Right lung (tissue), 2 donors: ENCODE measurements at regions not wholly inside any gene's neighbourhood (a gene's known extent, or its start where the extent isn't known, plus 50 kb on each side); places are given as distances from the start of the nearest gene placed in this dataset.
"Not testable (repeated sequence)": the region's sequence is repeated elsewhere in the genome, so short reads cannot be mapped to it uniquely, and the experiment has no call there.

ENCODE experiments used
- DNase-seq, 2 donors: peaks; one replicate each; pipeline ENCODE4 v3.0.0-alpha.2; 2013

DNA sequence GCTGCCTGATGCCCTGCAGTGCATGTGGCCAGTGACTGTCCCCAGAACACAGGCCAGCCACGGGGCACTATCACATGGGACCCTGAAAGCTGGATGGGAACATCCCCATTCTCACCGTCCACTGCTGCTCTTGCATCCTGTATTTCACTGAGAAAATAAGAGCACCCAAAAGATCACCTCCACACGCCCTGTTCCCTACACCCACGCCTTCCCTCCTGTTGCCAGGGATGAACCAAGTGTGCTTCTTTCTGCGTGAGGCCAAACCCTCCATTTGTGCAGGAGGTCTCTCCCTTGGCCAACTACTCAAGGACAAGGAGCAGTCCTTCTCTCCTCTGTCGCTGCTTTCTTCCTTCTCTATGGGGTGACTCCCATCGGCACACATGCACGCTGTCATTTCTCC lies 118.3 kb downstream of the LRRC37A3 start:
- not testable (repeated sequence) for DNase-seq

- not testable (repeated sequence) for DNase-seq
These were observed 118.8 kb downstream of the LRRC37A3 start for GRCh38 chr17:64800361-64800895.

GRCh38 chr17:64799543-64800188 lies 119.6 kb downstream of the LRRC37A3 start:
- DNase-seq = not testable (repeated sequence)

GRCh38 chr17:64798961-64799360 lies 120.3 kb downstream of the LRRC37A3 start:
- DNase-seq = not testable (repeated sequence)

DNA sequence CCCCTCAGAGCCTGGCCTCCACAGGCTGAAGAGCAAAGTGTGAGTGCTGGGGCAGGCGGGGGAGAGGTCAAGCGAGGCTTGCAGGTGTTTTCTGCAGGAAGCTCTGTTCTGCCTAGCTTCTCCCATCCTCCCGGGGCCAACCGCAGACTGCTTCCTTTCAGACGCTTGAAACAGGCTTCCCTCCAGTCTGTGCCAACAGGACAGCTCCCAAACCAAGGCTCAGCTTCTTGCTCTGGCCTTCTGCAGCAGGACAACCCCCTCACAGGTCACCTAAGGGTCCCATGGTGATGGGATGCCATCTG lies 120.8 kb downstream of the LRRC37A3 start:
- DNase-seq = not testable (repeated sequence)

- DNase-seq = not testable (repeated sequence)
These were observed 121.4 kb downstream of the LRRC37A3 start for GRCh38 chr17:64797746-64798488.

- not testable (repeated sequence) for DNase-seq
These were observed 123.9 kb downstream of the LRRC37A3 start for GRCh38 chr17:64795342-64795741.

DNA sequence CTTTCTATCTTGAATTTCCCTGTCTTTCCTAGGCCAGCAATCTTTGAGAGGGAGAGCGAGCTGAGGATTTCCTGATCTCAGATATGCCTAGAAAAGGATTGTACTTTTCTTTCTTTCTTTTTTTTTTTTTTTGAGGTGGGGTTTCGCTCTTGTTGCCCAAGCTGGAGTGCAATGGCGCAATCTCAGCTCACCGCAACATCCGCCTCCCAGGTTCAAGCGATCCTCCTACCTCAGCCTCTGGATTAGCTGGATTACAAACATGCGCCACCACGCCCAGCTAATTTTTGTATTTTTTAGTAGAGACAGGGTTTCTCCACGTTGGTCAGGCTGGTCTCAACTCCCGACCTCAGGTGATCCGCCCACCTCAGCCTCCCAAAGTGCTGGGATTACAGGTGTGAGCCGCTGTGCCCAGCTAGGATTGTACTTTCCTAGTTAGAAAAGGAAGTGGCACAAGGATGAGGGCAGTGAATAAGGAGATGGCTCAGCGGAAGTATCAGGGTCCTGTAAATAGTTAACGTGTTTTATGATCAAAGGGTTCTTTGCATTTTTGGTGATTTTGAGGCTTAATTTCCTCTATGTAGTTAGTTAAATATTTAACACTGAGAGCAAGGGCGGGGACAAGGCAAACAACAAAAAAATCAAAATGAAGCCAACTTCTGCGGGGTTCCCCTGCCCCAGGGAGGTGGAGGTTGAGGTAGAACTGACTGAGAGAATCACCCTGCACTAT lies 124.6 kb downstream of the LRRC37A3 start:
- DNase-seq = not testable (repeated sequence)

DNA sequence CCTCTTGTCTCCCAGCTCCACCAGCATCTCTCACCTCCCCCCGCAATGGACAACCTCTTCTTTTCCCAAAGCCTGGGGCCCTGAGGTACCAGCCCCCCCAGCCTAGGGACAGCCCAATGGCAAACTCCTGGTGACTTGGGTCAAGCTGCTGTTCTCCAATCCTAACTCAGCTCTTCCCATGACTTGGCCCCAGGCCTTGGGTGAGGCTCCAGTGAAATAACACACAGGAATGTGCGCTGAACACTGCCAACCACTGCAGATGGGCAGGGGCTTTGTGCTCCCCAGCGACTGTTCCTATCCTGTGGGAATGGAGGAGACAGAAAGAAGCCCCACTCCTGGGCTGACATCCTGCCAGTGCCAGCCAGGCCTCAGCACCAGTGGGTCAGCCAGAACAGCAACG lies 125.2 kb downstream of the LRRC37A3 start:
- not testable (repeated sequence) for DNase-seq

GRCh38 chr17:64792793-64793575 lies 126.3 kb downstream of the LRRC37A3 start:
- not testable (repeated sequence) for DNase-seq

DNA sequence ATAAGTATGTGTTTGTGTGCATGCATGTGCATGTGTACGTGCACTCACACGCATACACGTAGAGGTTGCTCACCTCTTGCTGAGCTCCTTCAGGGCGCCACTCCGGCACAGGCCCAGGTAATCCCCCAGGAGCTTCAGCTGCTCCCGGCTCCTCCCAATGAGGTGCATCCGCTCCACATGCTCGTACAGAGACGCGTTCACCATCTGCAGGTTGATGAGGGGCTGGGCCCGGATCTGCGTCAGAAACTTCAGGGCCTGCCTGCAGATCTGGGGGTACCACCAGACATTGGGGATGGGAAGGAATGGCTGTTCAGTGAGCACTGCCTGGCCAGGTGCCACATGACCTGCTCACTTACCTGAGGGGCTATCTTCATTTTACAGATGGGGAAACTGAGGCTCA lies 127.0 kb downstream of the LRRC37A3 start:
- not testable (repeated sequence) for DNase-seq

GRCh38 chr17:64791691-64792090 lies 127.6 kb downstream of the LRRC37A3 start:
- DNase-seq = not testable (repeated sequence)

DNA sequence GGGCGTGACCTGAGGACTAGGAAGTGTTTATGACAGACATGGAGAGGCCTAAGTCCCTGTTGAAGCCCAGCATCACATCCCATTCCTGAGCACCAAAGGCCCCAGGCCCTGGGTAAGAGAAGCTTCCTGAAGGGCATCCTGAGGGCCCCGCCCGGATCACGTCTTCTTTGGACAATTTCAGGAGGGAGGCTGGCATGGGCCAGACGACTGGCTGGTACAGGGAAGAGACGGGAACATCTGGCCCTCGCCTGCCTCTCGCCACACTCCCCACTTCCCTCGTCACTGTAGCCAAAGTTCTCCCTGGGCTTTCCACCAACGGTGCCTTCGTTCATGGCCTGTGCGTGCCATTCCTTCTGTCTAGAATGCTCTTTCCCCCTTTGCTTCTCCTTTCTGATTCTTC lies 128.1 kb downstream of the LRRC37A3 start:
- DNase-seq = not testable (repeated sequence)

- not testable (repeated sequence) for DNase-seq
These were observed 128.6 kb upstream of the SMURF2 start for GRCh38 chr17:64790690-64791089.

- DNase-seq = not testable (repeated sequence)
These were observed 128.1 kb upstream of the SMURF2 start for GRCh38 chr17:64790193-64790592.

GRCh38 chr17:64789061-64789445 lies 126.9 kb upstream of the SMURF2 start:
- not testable (repeated sequence) for DNase-seq

DNA sequence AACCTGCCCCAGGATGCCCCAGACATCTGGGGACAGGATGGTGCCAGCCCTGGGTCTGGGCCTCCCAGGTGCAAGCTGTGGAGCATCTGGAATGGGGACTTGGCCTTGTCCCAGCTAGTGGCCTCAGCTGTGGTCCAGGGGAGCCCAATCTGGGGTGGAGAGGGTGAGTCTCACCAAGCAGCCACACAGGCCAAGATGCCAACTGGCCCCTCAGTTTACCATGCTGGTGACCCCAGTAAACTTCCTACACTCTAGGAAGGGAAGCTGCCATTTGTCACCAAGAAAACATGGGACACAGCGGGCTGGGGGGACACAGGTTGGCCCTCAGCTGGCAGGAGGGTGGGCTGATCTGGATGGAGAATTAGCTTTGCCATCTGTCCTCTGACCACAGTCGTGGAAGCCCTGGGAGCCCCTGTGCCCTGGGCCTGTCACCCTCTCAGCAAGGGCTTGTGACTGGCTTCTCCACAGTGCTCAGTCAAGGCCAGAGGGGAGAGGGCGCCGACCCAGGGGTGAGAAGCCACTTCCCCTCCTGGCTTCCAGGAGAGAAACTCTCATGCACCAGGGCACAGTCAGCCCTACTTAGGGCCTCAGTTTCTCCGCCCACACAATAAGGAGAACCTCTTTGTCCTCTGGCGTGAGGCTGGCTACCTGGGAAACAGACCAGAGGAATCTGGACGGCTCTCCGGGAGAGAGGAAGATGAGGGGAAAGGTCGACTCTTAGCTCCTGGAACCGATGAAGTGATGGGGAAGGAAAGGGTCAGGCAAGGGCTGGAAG lies 126.4 kb upstream of the SMURF2 start:
- DNase-seq = no peak

GRCh38 chr17:64787921-64788271 lies 125.8 kb upstream of the SMURF2 start:
- no peak for DNase-seq

DNA sequence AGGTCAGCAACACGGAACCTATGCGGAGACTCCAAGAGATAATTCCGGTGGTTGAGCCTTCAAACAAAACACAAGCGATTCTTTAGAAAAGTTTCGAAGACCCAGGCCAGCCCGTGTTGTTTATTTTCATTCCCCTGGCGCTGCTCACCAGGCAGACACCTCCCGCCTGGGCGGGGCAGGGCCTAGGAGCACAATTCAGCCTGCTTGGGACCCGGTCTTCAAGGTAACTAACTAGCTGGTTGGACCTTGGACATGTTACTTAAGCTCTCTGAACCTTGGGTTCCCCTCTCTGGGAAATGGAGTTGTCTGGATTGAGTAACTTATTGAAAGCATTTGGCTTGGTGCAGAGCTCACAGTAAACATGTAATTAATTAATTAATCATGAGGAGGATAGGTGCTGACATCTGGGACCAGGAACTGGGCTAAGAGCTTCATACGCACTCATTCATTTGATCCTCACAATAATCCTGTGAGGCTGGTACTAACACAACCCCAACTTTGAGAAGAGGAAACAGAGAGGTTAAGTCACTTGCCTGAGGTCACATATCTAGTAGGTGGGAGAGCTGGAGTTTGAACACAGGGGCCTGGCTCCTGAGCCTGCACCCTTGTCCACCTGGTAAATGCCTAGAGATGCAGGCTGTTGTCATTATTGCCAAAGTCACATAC lies 125.3 kb upstream of the SMURF2 start:
- DNase-seq = no peak

GRCh38 chr17:64786337-64786736 lies 124.2 kb upstream of the SMURF2 start:
- no peak for DNase-seq
